HUES64 (cell line): ENCODE measurements at regions not wholly inside any gene's neighbourhood (a gene's known extent, or its start where the extent isn't known, plus 50 kb on each side); places are given as distances from the start of the nearest gene placed in this dataset.

Experiments
- H3K27ac ChIP-seq: 2 replicates; pipeline ENCODE4 v1.7.0; 2013; ENCODE audit warnings: low read depth, low read length, inconsistent platforms
- H3K27me3 ChIP-seq: 2 replicates; pipeline ENCODE4 v1.6.1; 2013; ENCODE audit warnings: mild to moderate bottlenecking, low read length; ENCODE audit not compliant: insufficient read depth
- H3K36me3 ChIP-seq: 2 replicates; pipeline ENCODE4 v1.6.1; 2013; ENCODE audit warnings: mild to moderate bottlenecking, low read length; ENCODE audit not compliant: insufficient read depth
- H3K4me1 ChIP-seq: 2 replicates; pipeline ENCODE4 v1.6.1; 2013; ENCODE audit warnings: mild to moderate bottlenecking, low read length, moderate library complexity; ENCODE audit not compliant: insufficient read depth
- H3K4me3 ChIP-seq: 2 replicates; pipeline ENCODE4 v1.5.1; 2013; ENCODE audit warnings: mild to moderate bottlenecking, low read length, moderate library complexity
- H3K9ac ChIP-seq: 2 replicates; pipeline ENCODE4 v1.6.1; 2013; ENCODE audit warnings: mild to moderate bottlenecking, low read depth, low read length
- H3K9me3 ChIP-seq: 2 replicates; pipeline ENCODE4 v1.6.1; 2013; ENCODE audit warnings: low read depth, low read length; ENCODE audit not compliant: insufficient read depth
- WGBS: fragments of 150-250, 120-280 bp; methylation state at CpG from one replicate; pipeline ENCODE4 v1.1.7; 2013; ENCODE audit warnings: missing lambda C conversion rate; 5-methylcytosine and 5-hydroxymethylcytosine counted together

DNA sequence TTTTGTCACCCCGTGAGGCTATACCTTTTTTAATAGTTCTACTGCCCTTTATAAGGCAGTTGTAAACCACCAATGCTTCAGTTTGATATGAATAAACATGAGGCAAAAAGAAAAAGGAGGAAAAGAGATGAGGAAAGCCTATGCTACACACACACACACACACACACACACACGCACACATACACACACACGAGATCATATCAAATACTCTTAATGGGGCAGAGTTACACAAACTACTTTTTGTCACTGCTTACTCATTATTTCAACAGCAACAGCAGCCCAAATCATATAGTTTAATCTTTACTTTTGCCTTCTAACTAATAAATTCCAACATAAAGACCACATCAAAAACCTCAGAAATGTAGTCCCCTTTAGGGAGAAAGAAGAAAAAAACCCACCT, 116.8 kb upstream of the PAM start:
- 96% methylated on average over 3 of the region's 3 CpGs for WGBS
- Histone ChIP-seq H3K36me3 (no peaks in the 10 kb centered on the region), H3K4me1 (no peaks in the 10 kb centered on the region), H3K4me3 (no peak overlapping the region), H3K9me3 (peaks cover 2% of the 10 kb centered on the region; the same call in 1 of the 2 replicates), H3K27ac (no peak overlapping the region), H3K27me3 (no peaks in the 10 kb centered on the region), H3K9ac (no peak overlapping the region)

DNA sequence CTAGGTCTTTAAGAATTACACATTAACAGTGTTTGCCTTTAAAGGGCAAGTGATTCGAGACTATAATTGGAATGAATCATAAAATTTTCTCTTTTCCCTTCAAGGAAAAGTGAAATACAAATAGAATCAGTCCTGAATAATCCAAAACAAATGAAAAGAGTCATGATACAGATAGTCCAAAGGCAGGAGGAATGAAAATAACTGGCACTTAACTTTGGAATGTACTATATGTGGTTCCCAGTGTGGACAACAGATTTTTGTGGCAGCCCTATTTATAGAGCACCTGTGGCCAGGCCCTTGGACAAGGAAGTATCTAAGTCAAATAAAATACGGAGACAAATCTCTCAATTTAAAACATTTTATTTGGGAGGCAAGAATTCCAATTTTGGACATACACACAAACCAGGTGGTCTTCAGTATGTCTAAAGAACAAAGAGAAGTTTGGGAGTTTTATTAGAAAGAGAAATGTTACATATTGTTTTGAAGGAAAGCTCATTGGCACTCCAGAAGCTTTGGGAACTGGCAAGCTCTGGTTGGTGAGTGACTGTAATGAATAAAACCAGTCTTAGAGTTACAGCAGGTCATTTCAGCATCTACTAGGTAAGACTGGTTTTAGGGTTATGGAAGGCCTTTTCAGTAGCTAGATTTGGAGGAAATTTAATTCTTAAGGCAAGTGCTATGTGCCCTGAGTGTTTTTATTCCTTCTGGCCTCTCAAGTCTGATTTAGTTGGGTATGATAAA, 116.0 kb upstream of the PAM start:
- Histone ChIP-seq H3K27ac (no peak overlapping the region), H3K9me3 (no peaks in the 10 kb centered on the region), H3K27me3 (no peaks in the 10 kb centered on the region), H3K4me3 (no peak overlapping the region), H3K4me1 (no peaks in the 10 kb centered on the region), H3K9ac (no peak overlapping the region), H3K36me3 (no peaks in the 10 kb centered on the region)
- 100% methylated on average over 1 of the region's 2 CpGs for WGBS

DNA sequence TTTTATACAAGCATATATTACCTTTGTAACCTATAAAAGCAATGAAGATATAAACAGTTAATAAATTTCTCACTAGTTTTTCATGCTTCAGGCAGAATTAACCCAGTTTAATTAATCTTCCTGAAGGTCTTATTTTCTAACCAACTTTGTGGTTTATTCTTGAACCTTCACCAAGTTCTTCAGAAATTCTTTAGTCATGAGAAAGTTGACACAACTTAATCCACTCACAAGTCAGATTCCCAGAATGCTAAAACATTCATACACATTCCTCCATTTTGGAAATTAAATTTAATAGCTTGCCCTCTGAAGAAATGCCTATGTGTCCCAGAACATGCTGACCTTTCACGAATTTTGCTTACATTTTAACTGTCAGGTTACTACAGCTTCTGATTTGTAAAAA, 105.4 kb upstream of the PAM start:
- no peaks in the 10 kb centered on the region for H3K27me3 ChIP-seq
- H3K27ac ChIP-seq: no peak overlapping the region
- H3K9ac ChIP-seq: no peak overlapping the region
- no peaks in the 10 kb centered on the region; the same call in 1 of the 2 replicates for H3K9me3 ChIP-seq
- 90% methylated on average over 1 of the region's 1 CpG for WGBS
- no peaks in the 10 kb centered on the region for H3K36me3 ChIP-seq
- no peak overlapping the region for H3K4me3 ChIP-seq
- no peaks in the 10 kb centered on the region; the same call in 1 of the 2 replicates for H3K4me1 ChIP-seq

DNA sequence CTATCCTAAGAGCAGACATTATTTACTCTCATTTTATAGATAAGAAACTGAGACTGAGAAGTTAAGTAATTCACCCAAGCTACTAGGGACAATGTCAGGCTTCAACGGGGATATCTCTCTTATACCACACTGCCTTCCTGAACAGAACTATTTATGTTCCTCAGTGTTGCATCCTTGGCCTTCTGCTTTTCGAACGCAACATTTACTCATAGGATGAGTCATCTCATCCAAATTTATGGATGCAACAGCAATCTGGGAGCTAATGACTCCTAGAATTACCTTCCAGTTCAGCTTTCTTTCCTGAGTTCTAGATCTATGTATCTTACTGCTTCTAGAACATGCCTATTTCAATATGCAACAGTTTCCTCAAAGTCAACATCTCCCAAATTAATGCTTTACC, 103.6 kb upstream of the PAM start:
- H3K36me3 ChIP-seq: no peaks in the 10 kb centered on the region
- H3K4me1 ChIP-seq: no peaks in the 10 kb centered on the region; the same call in 1 of the 2 replicates
- no peaks in the 10 kb centered on the region; the same call in 1 of the 2 replicates for H3K9me3 ChIP-seq
- no peak overlapping the region for H3K4me3 ChIP-seq
- no peak overlapping the region for H3K9ac ChIP-seq
- no peak overlapping the region for H3K27ac ChIP-seq
- no peaks in the 10 kb centered on the region for H3K27me3 ChIP-seq
- 93% methylated on average over 3 of the region's 3 CpGs for WGBS

DNA sequence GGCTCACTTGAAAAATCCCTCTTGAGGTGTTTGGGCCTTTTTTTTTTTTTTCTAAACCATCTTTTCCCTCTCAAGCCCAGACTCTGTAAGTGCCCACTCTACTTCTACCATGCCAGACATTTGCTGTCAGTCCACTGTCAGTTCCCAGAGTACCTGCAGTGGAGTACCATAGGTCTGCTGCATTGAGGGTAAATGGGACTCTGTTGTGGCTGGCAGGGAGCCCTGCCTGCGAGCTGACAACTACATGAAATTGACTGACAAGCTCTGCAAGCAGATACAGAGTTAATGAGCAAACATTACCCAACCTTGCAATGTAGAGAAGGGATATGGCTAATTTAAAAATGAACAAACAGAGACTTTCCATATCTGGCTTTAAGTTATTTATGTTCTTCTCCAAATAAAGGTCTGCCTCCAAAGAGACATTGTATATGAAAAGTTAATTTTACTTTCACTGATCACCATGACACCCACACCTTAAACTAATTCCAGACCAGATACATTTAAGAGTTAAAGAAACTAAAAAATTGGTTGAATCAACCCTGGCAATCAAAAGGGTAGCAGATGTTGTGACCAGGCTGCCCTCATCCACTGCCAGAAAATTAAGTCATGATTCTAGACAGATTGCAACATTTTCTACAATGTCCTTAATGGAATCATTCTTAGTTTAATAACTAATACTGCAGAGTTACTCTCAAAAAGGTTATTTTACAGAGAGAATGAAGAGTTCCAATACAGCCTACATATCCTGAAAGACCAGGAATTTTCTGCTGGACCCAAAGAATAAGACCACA, 100.4 kb upstream of the PAM start:
- H3K27ac ChIP-seq: no peak overlapping the region
- 79% methylated on average over 1 of the region's 1 CpG for WGBS
- no peaks in the 10 kb centered on the region for H3K9me3 ChIP-seq
- peaks cover 10% of the 10 kb centered on the region for H3K4me1 ChIP-seq
- H3K36me3 ChIP-seq: no peaks in the 10 kb centered on the region
- H3K27me3 ChIP-seq: no peaks in the 10 kb centered on the region
- no peak overlapping the region for H3K4me3 ChIP-seq
- no peak overlapping the region for H3K9ac ChIP-seq

DNA sequence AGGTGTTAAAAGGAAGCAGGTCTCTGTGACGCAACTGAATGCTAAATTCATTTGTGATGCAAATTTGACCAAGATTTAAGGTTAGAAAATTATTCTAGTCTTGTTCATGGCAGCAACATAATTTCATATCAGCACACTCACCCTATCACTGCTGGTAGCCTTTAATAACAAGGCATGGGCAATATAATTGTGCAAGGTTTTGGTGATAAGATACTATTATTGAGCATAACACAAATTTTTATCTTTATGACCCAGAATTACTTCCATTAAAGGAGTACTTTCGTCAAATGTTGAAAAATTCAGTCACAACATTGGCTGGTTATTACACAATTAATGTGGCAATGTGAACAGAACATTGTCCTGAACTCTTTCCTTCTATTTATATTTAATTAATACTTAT, 96.0 kb upstream of the PAM start:
- Histone ChIP-seq H3K36me3 (no peaks in the 10 kb centered on the region), H3K27ac (no peak overlapping the region), H3K4me3 (no peak overlapping the region), H3K27me3 (no peaks in the 10 kb centered on the region), H3K9me3 (no peaks in the 10 kb centered on the region), H3K4me1 (peaks cover 10% of the 10 kb centered on the region; the same call in 1 of the 2 replicates), H3K9ac (no peak overlapping the region)
- 69% methylated on average over 2 of the region's 2 CpGs for WGBS

GRCh38 chr5:102660111-102660510, 95.0 kb upstream of the PAM start:
- WGBS: 100% methylated on average over 2 of the region's 2 CpGs
- H3K9me3 ChIP-seq: no peaks in the 10 kb centered on the region

GRCh38 chr5:102663749-102664530, 91.2 kb upstream of the PAM start:
- Histone ChIP-seq H3K4me3 (no peak overlapping the region), H3K27ac (no peak overlapping the region), H3K36me3 (no peaks in the 10 kb centered on the region), H3K4me1 (peaks cover 37% of the 10 kb centered on the region), H3K27me3 (no peaks in the 10 kb centered on the region), H3K9me3 (no peaks in the 10 kb centered on the region), H3K9ac (no peak overlapping the region)
- 86% methylated on average over 1 of the region's 1 CpG for WGBS

More at GRCh38 chr5:102660111-102660510, 95.0 kb upstream of the PAM start:
- Histone ChIP-seq H3K4me1 (peaks cover 17% of the 10 kb centered on the region), H3K9ac (no peak overlapping the region), H3K4me3 (no peak overlapping the region), H3K36me3 (no peaks in the 10 kb centered on the region), H3K27ac (no peak overlapping the region), H3K27me3 (no peaks in the 10 kb centered on the region)

DNA sequence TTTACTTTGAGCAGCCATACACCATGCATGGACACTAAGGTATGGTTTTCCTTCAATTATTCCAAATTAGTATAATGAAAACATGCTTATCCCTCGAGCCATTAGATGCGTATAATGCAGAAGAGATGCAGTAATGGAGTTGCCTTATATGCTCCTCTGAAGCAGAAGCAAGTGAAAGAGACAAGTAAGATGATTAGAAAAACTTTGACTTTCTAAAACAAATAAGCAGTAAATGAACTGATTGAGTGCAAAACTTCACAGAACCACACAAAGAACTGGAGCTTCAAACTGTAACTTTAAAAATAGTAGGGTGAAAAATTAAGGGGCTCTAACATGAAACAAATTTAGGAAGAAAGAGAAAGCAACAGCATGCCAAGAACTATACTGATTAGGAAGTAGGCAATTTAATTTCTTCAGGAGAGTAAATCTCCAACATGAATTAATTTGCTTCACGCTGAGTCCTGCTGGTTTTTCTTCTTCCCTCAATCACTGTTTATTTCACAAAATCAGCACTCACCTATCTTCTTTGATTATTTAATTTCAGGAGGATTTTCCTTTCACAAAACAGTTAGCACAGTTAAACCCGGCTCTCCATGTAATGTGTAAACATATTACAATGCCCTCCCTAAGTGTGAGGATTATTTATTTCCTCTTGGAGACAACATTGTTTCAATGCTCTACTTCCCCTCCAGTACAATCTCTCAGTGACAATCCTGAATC, 90.3 kb upstream of the PAM start:
- Histone ChIP-seq H3K9ac (no peak overlapping the region), H3K9me3 (no peaks in the 10 kb centered on the region), H3K4me3 (no peak overlapping the region), H3K36me3 (no peaks in the 10 kb centered on the region), H3K27me3 (no peaks in the 10 kb centered on the region), H3K4me1 (peaks cover 32% of the 10 kb centered on the region), H3K27ac (no peak overlapping the region)
- WGBS: 89% methylated on average over 3 of the region's 4 CpGs

- Histone ChIP-seq H3K27me3 (no peaks in the 10 kb centered on the region), H3K9me3 (no peaks in the 10 kb centered on the region; the same call in 1 of the 2 replicates), H3K9ac (no peak overlapping the region), H3K36me3 (no peaks in the 10 kb centered on the region), H3K4me1 (peaks cover 32% of the 10 kb centered on the region), H3K4me3 (no peak overlapping the region), H3K27ac (no peak overlapping the region)
- 85% methylated on average over 2 of the region's 4 CpGs for WGBS
These were observed 88.8 kb upstream of the PAM start for GRCh38 chr5:102666164-102666946.
